GM23248 (cell line): ENCODE measurements at regions not wholly inside any gene's neighbourhood (a gene's known extent, or its start where the extent isn't known, plus 50 kb on each side); places are given as distances from the start of the nearest gene placed in this dataset.

Experiments used
- DNase-seq: peaks from one replicate; pipeline ENCODE4 v3.0.0-alpha.2; 2015
- H2AFZ ChIP-seq: fragments of 200-600 bp; sonication (generic); 2 replicates; pipeline ENCODE4 v1.6.1; 2016; ENCODE audit warnings: antibody characterized with exemption
- H3F3A ChIP-seq: fragments of 200-600 bp; sonication (generic); 2 replicates; pipeline ENCODE4 v1.6.1; 2016; ENCODE audit warnings: mild to moderate bottlenecking, antibody characterized with exemption, mixed run types; ENCODE audit not compliant: insufficient read depth
- H3K27ac ChIP-seq: fragments of 200-600 bp; sonication (generic); 2 replicates; pipeline ENCODE4 v1.5.1; 2016; ENCODE audit warnings: mild to moderate bottlenecking
- H3K27me3 ChIP-seq: fragments of 200-600 bp; sonication (generic); replicated peaks from 2 replicates; pipeline ENCODE4 v1.6.1; 2016; ENCODE audit warnings: mild to moderate bottlenecking; ENCODE audit not compliant: insufficient read depth
- H3K36me3 ChIP-seq: fragments of 200-600 bp; sonication (generic); 2 replicates; pipeline ENCODE4 v1.6.1; 2016; ENCODE audit warnings: low read depth, mild to moderate bottlenecking
- H3K4me1 ChIP-seq: fragments of 200-600 bp; sonication (generic); 2 replicates; pipeline ENCODE4 v1.6.1; 2016; ENCODE audit warnings: mild to moderate bottlenecking; ENCODE audit not compliant: insufficient read depth
- H3K4me2 ChIP-seq: fragments of 200-600 bp; sonication (generic); one replicate; pipeline ENCODE4 v1.6.1; 2016; ENCODE audit warnings: mild to moderate bottlenecking; ENCODE audit not compliant: unreplicated experiment
- H3K4me3 ChIP-seq: fragments of 200-600 bp; sonication (generic); 2 replicates; pipeline ENCODE4 v1.5.1; 2016; ENCODE audit warnings: mild to moderate bottlenecking
- H3K79me2 ChIP-seq: fragments of 200-600 bp; sonication (generic); 2 replicates; pipeline ENCODE4 v1.6.1; 2016; ENCODE audit warnings: mild to moderate bottlenecking; ENCODE audit not compliant: insufficient read depth
- H3K9ac ChIP-seq: fragments of 200-600 bp; sonication (generic); 2 replicates; pipeline ENCODE4 v1.6.1; 2016; ENCODE audit warnings: mild to moderate bottlenecking
- H3K9me2 ChIP-seq: fragments of 200-600 bp; sonication (generic); 2 replicates; pipeline ENCODE4 v1.6.1; 2016; ENCODE audit warnings: mixed run types, mild to moderate bottlenecking, moderate library complexity; ENCODE audit not compliant: insufficient read depth
- H3K9me3 ChIP-seq: fragments of 200-600 bp; sonication (generic); one replicate; pipeline ENCODE4 v1.6.1; 2017; ENCODE audit warnings: low read depth
- H4K20me1 ChIP-seq: fragments of 200-600 bp; sonication (generic); 2 replicates; pipeline ENCODE4 v1.6.0; 2016; ENCODE audit not compliant: insufficient read depth
- EZH2 ChIP-seq: fragments of 200-600 bp; sonication (generic); IDR thresholded peaks from 2 replicates; pipeline ENCODE4 v1.6.1; 2018; ENCODE audit warnings: antibody characterized with exemption, mild to moderate bottlenecking; ENCODE audit not compliant: insufficient read depth, poor library complexity, severe bottlenecking
- EZH2phosphoT487 ChIP-seq: fragments of 200-600 bp; sonication (generic); IDR thresholded peaks from 2 replicates; pipeline ENCODE4 v1.6.1; 2018; ENCODE audit warnings: antibody characterized with exemption, moderate library complexity, mild to moderate bottlenecking, low read depth; ENCODE audit not compliant: insufficient read depth
- WGBS, 2 experiments: methylation state at CpG; one replicate each; pipeline ENCODE4 v1.1.6; 2015 to 2017; ENCODE audit warnings: low lambda C conversion rate in 2 of 2, low coverage in 1 of 2; ENCODE audit errors: missing lambda C conversion rate in 2 of 2; 5-methylcytosine and 5-hydroxymethylcytosine counted together
- in situ Hi-C: fragments of 300-500 bp; cut with MboI; formaldehyde crosslinking; loops from 2 replicates; pipeline ENCODE4 v1.15.0; 2020

DNA sequence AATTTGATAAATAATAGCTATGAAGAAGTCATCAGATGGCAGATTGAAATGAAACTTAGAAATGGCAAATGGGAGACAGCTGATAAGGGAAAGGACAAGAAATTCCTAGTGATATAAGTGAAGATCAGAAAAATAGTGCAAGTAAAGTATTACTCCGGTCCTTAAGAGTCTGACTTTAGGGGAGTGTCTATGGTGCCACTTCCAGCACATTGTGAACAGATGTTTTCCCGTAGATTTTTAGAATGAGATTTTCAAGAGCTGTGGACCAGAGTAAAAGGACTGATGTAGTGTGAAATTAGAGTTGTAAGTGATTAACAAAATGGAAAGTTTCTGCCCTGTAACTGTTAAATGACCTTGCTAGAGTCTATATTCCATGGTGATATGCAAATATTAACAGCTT is 974.8 kb upstream of the TENM4 start:
- Histone ChIP-seq H4K20me1 (no peaks in the 10 kb centered on the region), H3K79me2 (no peaks in the 10 kb centered on the region), H3K36me3 (no peaks in the 10 kb centered on the region), H3K4me1 (no peaks in the 10 kb centered on the region), H3K4me3 (no peak overlapping the region), H3K9me3 (no peaks in the 10 kb centered on the region), H3K4me2 (no peak overlapping the region), H3K27ac (no peak overlapping the region), H3K9ac (no peak overlapping the region), H2AFZ (no peak overlapping the region), H3K9me2 (no peaks in the 10 kb centered on the region), H3F3A (no peaks in the 10 kb centered on the region), H3K27me3 (no peaks in the 10 kb centered on the region)
- in situ Hi-C loops: no loop called here
- 4 to 10% methylated on average over 2 of the region's 2 CpGs for WGBS, 2 experiments
- TF ChIP-seq EZH2 (no peak), EZH2phosphoT487 (no peak)
- no peak for DNase-seq

DNA sequence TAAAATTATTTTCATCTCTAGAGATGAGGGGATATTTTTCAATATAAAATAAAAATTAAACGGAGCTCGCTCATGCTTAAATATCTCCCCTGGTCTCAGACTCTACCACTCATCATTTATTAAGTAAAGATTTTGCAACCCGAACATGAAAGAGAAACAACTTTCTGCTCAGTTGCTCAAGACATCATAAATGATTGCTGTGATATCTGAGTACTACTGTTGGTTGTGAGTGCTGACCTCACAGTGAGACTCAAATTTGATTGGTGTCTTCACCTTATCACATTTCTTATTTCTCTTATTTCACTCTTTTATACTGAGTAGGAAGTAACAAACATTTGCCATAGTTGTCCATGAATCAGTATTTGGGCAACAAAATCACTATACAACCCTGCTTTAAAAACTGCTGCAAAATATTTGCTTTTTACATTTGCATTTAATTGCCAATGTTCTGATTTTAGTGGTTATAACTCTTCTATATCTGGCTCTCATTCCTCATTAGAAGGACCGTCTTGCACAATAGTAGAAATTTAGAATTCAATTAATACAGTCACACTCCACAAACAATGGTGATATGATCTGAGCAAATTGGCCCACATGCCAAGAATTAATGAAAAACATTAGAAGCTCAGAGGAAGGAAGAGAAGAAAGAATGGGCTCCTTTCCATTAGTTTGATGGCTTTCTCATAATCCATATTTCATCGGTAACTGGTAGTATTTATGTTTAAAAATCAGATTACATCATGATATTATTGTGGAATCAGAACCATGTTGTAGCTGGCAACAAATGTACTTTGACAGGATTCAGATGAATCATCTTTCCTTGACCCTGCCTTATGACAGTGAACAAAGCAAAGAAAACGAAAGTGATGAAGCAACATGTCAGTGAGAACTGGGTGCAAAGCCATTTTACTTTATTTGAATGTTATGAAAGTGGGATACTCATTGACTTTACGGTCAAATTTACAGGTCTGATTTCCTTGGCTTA is 973.6 kb upstream of the TENM4 start:
- DNase-seq: no peak
- H3K27me3 ChIP-seq: no peaks in the 10 kb centered on the region
- WGBS, 2 experiments: 18 to 19% methylated on average over 7 of the region's 7 CpGs
- H3K27ac ChIP-seq: no peak overlapping the region
- H3K4me1 ChIP-seq: no peaks in the 10 kb centered on the region
- no peak overlapping the region for H3K4me2 ChIP-seq
- no peaks in the 10 kb centered on the region for H3K36me3 ChIP-seq
- no peak overlapping the region for H3K4me3 ChIP-seq
- H3F3A ChIP-seq: no peaks in the 10 kb centered on the region
- no peaks in the 10 kb centered on the region for H3K9me3 ChIP-seq
- in situ Hi-C loops: no loop called here
- no peaks in the 10 kb centered on the region for H3K79me2 ChIP-seq
- no peak overlapping the region for H3K9ac ChIP-seq
- H3K9me2 ChIP-seq: no peaks in the 10 kb centered on the region
- no peaks in the 10 kb centered on the region for H4K20me1 ChIP-seq
- H2AFZ ChIP-seq: no peak overlapping the region
- TF ChIP-seq EZH2phosphoT487 (no peak), EZH2 (no peak)

DNA sequence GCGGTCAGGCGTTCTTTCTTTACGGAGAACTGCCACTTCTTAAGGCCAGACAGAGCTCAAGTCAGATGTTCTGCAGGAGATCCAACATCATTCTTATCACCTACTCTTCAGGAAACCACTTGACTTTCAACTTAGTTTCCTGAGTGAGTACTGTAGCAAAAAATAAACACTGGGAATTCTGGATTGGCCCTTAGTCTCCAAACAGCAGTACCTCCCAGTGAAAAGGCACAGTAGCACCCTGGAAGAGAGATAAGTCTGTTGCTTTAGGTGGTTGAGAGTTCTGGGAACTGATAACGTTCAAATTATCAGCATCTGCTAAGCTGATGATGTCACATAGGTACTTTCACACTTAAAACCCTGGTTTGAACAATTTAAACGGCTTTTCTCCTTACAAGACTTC is 971.8 kb upstream of the TENM4 start:
- H3K27ac ChIP-seq: no peak overlapping the region
- no peak overlapping the region for H3K4me2 ChIP-seq
- H3K4me3 ChIP-seq: no peak overlapping the region
- no peaks in the 10 kb centered on the region for H4K20me1 ChIP-seq
- no peak overlapping the region for H2AFZ ChIP-seq
- no peaks in the 10 kb centered on the region for H3K9me2 ChIP-seq
- DNase-seq: no peak
- TF ChIP-seq EZH2: no peak
- TF ChIP-seq EZH2phosphoT487: no peak
- in situ Hi-C loops: no loop called here
- no peaks in the 10 kb centered on the region for H3F3A ChIP-seq
- H3K36me3 ChIP-seq: no peaks in the 10 kb centered on the region
- no peak overlapping the region for H3K9ac ChIP-seq
- H3K27me3 ChIP-seq: no peaks in the 10 kb centered on the region
- no peaks in the 10 kb centered on the region for H3K79me2 ChIP-seq
- 36 to 47% methylated on average over 5 of the region's 5 CpGs for WGBS, 2 experiments
- no peaks in the 10 kb centered on the region for H3K9me3 ChIP-seq
- no peaks in the 10 kb centered on the region for H3K4me1 ChIP-seq

DNA sequence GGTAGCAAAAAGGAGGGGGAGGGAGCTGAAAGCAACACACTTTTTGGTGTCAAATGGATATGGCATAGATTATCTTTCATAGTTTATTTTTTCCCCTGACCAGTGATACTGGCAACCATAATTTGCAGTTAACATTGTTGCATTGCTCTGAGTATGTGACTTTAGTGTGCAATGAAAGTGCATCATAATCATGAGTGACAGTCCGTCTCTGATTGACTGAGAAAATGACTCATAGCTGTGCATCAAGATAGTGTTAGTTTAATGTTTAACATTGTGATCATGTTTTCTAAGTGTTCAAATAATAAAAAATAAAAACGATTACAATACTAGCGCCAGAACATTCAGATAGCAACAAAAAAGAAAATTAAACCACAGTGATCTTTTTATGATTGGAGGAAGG is 952.4 kb upstream of the TENM4 start:
- H2AFZ ChIP-seq: no peak overlapping the region
- no peaks in the 10 kb centered on the region for H3F3A ChIP-seq
- no peaks in the 10 kb centered on the region for H3K4me1 ChIP-seq
- H3K9me2 ChIP-seq: no peaks in the 10 kb centered on the region
- TF ChIP-seq EZH2: no peak
- no peak for TF ChIP-seq EZH2phosphoT487
- no peaks in the 10 kb centered on the region for H3K9me3 ChIP-seq
- in situ Hi-C loops: no loop called here
- no peaks in the 10 kb centered on the region for H3K36me3 ChIP-seq
- no peak overlapping the region for H3K27ac ChIP-seq
- no peak overlapping the region for H3K4me3 ChIP-seq
- whole genome bisulfite sequencing, 2 experiments: 18 to 24% methylated on average over 3 of the region's 3 CpGs
- no peak overlapping the region for H3K9ac ChIP-seq
- no peaks in the 10 kb centered on the region for H4K20me1 ChIP-seq
- H3K27me3 ChIP-seq: no peaks in the 10 kb centered on the region
- DNase-seq: no peak
- H3K4me2 ChIP-seq: no peak overlapping the region
- no peaks in the 10 kb centered on the region for H3K79me2 ChIP-seq
